Sigmoid colon (tissue), 4 donors: ENCODE measurements at regions not wholly inside any gene's neighbourhood (a gene's known extent, or its start where the extent isn't known, plus 50 kb on each side); places are given as distances from the start of the nearest gene placed in this dataset.

ENCODE experiments used
- EP300 ChIP-seq, 4 donors: sonication (generic); formaldehyde crosslinking; IDR thresholded peaks; one replicate each; pipeline ENCODE4 v1.6.1; 2017; ENCODE audit warnings: antibody characterized with exemption in 4 of 4
- POLR2A ChIP-seq, 2 donors: fragments of 450-650 bp; IDR thresholded peaks; one replicate each; pipeline ENCODE4 v1.6.1; 2016; ENCODE audit warnings: antibody characterized with exemption in 2 of 2, mild to moderate bottlenecking in 2 of 2, moderate library complexity in 2 of 2
- POLR2AphosphoS5 ChIP-seq, 4 donors: sonication (generic); formaldehyde crosslinking; IDR thresholded peaks; one replicate each; pipeline ENCODE4 v1.6.1; 2017; ENCODE audit warnings: antibody characterized with exemption in 4 of 4
- TF ChIP-seq, protein P1 (sequence below), 4 experiments: fragments of 450-650 bp in 3 of 4; fragments of 200-600 bp in 1 of 4; IDR thresholded peaks; one replicate each; pipeline ENCODE4 v1.5.1; 2016 to 2019; ENCODE audit warnings: antibody characterized with exemption in 4 of 4, mild to moderate bottlenecking in 3 of 4, moderate library complexity in 2 of 4

DNA sequence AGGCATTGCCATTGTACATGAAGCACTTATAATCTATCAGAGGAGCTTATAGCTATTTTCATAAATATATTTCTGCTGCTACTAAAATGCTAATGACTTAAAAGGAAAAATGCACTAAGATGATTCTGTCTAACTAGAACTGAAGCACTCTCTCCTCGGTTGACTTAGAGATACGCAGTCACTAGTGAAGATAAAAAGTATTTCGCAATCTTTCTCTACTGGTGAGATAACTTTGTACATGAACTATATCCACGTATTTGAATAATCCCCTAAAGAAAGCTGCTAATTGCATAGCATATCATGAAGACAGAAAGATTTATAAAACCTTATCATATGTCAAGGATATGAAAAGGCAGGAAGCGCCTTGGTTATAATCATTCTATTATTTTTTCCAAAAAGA is 658.1 kb upstream of the PRMT6 start:
- TF ChIP-seq, protein P1, sequence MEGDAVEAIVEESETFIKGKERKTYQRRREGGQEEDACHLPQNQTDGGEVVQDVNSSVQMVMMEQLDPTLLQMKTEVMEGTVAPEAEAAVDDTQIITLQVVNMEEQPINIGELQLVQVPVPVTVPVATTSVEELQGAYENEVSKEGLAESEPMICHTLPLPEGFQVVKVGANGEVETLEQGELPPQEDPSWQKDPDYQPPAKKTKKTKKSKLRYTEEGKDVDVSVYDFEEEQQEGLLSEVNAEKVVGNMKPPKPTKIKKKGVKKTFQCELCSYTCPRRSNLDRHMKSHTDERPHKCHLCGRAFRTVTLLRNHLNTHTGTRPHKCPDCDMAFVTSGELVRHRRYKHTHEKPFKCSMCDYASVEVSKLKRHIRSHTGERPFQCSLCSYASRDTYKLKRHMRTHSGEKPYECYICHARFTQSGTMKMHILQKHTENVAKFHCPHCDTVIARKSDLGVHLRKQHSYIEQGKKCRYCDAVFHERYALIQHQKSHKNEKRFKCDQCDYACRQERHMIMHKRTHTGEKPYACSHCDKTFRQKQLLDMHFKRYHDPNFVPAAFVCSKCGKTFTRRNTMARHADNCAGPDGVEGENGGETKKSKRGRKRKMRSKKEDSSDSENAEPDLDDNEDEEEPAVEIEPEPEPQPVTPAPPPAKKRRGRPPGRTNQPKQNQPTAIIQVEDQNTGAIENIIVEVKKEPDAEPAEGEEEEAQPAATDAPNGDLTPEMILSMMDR (IDR thresholded peaks at IDR 0.05): no peak
- TF ChIP-seq EP300 (IDR thresholded peaks at IDR 0.05) (no peak), POLR2AphosphoS5 (IDR thresholded peaks at IDR 0.05) (no peak), POLR2A (IDR thresholded peaks at IDR 0.05) (no peak)
